ENCODE measurements at regions not wholly inside any gene's neighbourhood (a gene's known extent, or its start where the extent isn't known, plus 50 kb on each side); places are given as distances from the start of the nearest gene placed in this dataset.
"Not testable (repeated sequence)": the region's sequence is repeated elsewhere in the genome, so short reads cannot be mapped to it uniquely, and the experiment has no call there.

GRCh38 chrX:63466690-63467089 lies 115.6 kb upstream of the SPIN4 start:
- no peak for DNase-seq (ENCODE audit: low read depth in 2 of 2)

GRCh38 chrX:63458981-63459380 lies 107.8 kb upstream of the SPIN4 start:
- DNase-seq (ENCODE audit: low read depth in 2 of 2), result no peak

GRCh38 chrX:63453571-63453970 lies 102.4 kb upstream of the SPIN4 start:
- no peak for DNase-seq (ENCODE audit: low read depth in 2 of 2)

GRCh38 chrX:63441717-63442116 lies 90.6 kb upstream of the SPIN4 start:
- DNase-seq (ENCODE audit: low read depth in 2 of 2), result no peak

- no peak for DNase-seq (ENCODE audit: low read depth in 2 of 2)
Observed at GRCh38 chrX:63439580-63439979, 88.4 kb upstream of the SPIN4 start.

- DNase-seq (ENCODE audit: low read depth in 2 of 2), result no peak
Observed at GRCh38 chrX:63436865-63437264, 85.7 kb upstream of the SPIN4 start.

GRCh38 chrX:63434665-63435064 lies 83.5 kb upstream of the SPIN4 start:
- DNase-seq (ENCODE audit: low read depth in 2 of 2), result no peak

GRCh38 chrX:63434206-63434605 lies 83.1 kb upstream of the SPIN4 start:
- no peak for DNase-seq (ENCODE audit: low read depth in 2 of 2)

GRCh38 chrX:63430026-63430425 lies 78.9 kb upstream of the SPIN4 start:
- DNase-seq (ENCODE audit: low read depth in 2 of 2), result no peak

- DNase-seq (ENCODE audit: low read depth in 2 of 2), result no peak
Observed at GRCh38 chrX:63428348-63428747, 77.2 kb upstream of the SPIN4 start.

- DNase-seq (ENCODE audit: low read depth in 2 of 2), result no peak
Observed at GRCh38 chrX:63426519-63426918, 75.4 kb upstream of the SPIN4 start.

GRCh38 chrX:63424063-63424462 lies 72.9 kb upstream of the SPIN4 start:
- no peak for DNase-seq (ENCODE audit: low read depth in 2 of 2)

GRCh38 chrX:63421411-63421810 lies 70.3 kb upstream of the SPIN4 start:
- no peak for DNase-seq (ENCODE audit: low read depth in 2 of 2)

- DNase-seq (ENCODE audit: low read depth in 2 of 2), result no peak
Observed at GRCh38 chrX:63418211-63418610, 67.1 kb upstream of the SPIN4 start.

- DNase-seq (ENCODE audit: low read depth in 2 of 2), result no peak
Observed at GRCh38 chrX:63417649-63418048, 66.5 kb upstream of the SPIN4 start.

GRCh38 chrX:63409934-63410333 lies 58.8 kb upstream of the SPIN4 start:
- not testable (repeated sequence) for DNase-seq (ENCODE audit: low read depth in 2 of 2)

- DNase-seq (ENCODE audit: low read depth in 2 of 2), result no peak
Observed at GRCh38 chrX:63408050-63408449, 56.9 kb upstream of the SPIN4 start.

GRCh38 chrX:63404332-63404731 lies 53.2 kb upstream of the SPIN4 start:
- DNase-seq (ENCODE audit: low read depth in 2 of 2), result no peak

- DNase-seq (ENCODE audit: low read depth in 2 of 2), result no peak
Observed at GRCh38 chrX:63402106-63402505, 51.0 kb upstream of the SPIN4 start.

Measured in stimulated activated CD8-positive, alpha-beta memory T cell treated with anti-CD3 and anti-CD28 coated beads, Interleukin-15, amount 100 ng/mL, for 48 hours (primary cell).